Natural killer cell treated with Interleukin-12 subunit alpha and Interleukin-12 subunit beta and Interleukin-15 and Interleukin-18, amount 100 ng/mL, for 72 hours (primary cell): ENCODE measurements at regions not wholly inside any gene's neighbourhood (a gene's known extent, or its start where the extent isn't known, plus 50 kb on each side); places are given as distances from the start of the nearest gene placed in this dataset.

Experiments
- ATAC-seq, 2 donors: fragments of 150-1000 bp; cut with Tn5 transposase in 1 of 2; sonication (Bioruptor Pico), chemical (Tn5 transposase) in 1 of 2; 2 replicates each; pipeline ENCODE4 v1.10.0; 2021
- DNase-seq: peaks from one replicate; pipeline ENCODE4 v3.0.0; 2022; ENCODE audit warnings: low spot score
- H3K27ac Mint-ChIP-seq, 2 donors: 1 replicate in 1 of 2; 2 replicates in 1 of 2; pipeline ENCODE4 v1.8.0; 2022; ENCODE audit warnings: mixed read lengths in 2 of 2, mild to moderate bottlenecking in 1 of 2, moderate library complexity in 1 of 2
- H3K27me3 Mint-ChIP-seq, 2 donors: 1 replicate in 1 of 2; 2 replicates in 1 of 2; pipeline ENCODE4 v1.8.0; 2022; ENCODE audit warnings: mixed read lengths in 2 of 2
- H3K36me3 Mint-ChIP-seq: one replicate; pipeline ENCODE4 v1.8.0; 2022; ENCODE audit warnings: mixed read lengths
- H3K4me1 Mint-ChIP-seq, 2 donors: 1 replicate in 1 of 2; 2 replicates in 1 of 2; pipeline ENCODE4 v1.8.0; 2022; ENCODE audit warnings: low read depth in 2 of 2, mixed read lengths in 2 of 2, mild to moderate bottlenecking in 1 of 2
- H3K4me3 Mint-ChIP-seq: one replicate; pipeline ENCODE4 v1.8.0; 2022; ENCODE audit warnings: mixed read lengths
- H3K9me3 Mint-ChIP-seq: 2 replicates; pipeline ENCODE4 v1.8.0; 2022; ENCODE audit warnings: mixed read lengths

GRCh38 chr2:145160855-145161254 lies 640.9 kb upstream of the ZEB2 start:
- Mint-ChIP-seq H3K4me3 (no peak overlapping the region), H3K27me3 (no peaks in the 10 kb centered on the region), H3K4me1 (peaks cover 0 to 5% of the 10 kb centered on the region in 2 donors), H3K27ac (no peak overlapping the region), H3K9me3 (peaks cover 3% of the 10 kb centered on the region), H3K36me3 (no peaks in the 10 kb centered on the region)
- no peak for ATAC-seq
- no peak for DNase-seq

- DNase-seq (no peak), ATAC-seq (no peak)
- Mint-ChIP-seq H3K9me3 (peaks cover 6% of the 10 kb centered on the region), H3K4me1 (peaks cover 0 to 5% of the 10 kb centered on the region in 2 donors), H3K27ac (no peak overlapping the region), H3K4me3 (no peak overlapping the region), H3K36me3 (no peaks in the 10 kb centered on the region), H3K27me3 (no peaks in the 10 kb centered on the region)
Observed at GRCh38 chr2:145159676-145160075, 639.8 kb upstream of the ZEB2 start.

GRCh38 chr2:145157741-145158591 lies 638.0 kb upstream of the ZEB2 start:
- Mint-ChIP-seq H3K4me3 (no peak overlapping the region), H3K9me3 (peaks cover 6% of the 10 kb centered on the region), H3K27me3 (peaks cover 0 to 11% of the 10 kb centered on the region in 2 donors), H3K27ac (no peak overlapping the region), H3K4me1 (peaks cover 0 to 5% of the 10 kb centered on the region in 2 donors), H3K36me3 (peaks cover 16% of the 10 kb centered on the region)
- DNase-seq: no peak
- no peak for ATAC-seq

GRCh38 chr2:145157036-145157675 lies 637.2 kb upstream of the ZEB2 start:
- Mint-ChIP-seq H3K27ac (no peak overlapping the region), H3K36me3 (peaks cover 17% of the 10 kb centered on the region), H3K4me1 (peaks cover 0 to under 1% of the 10 kb centered on the region in 2 donors), H3K4me3 (no peak overlapping the region), H3K27me3 (peaks cover 0 to 11% of the 10 kb centered on the region in 2 donors), H3K9me3 (peaks cover 3% of the 10 kb centered on the region)
- ATAC-seq (no peak), DNase-seq (no peak)

DNA sequence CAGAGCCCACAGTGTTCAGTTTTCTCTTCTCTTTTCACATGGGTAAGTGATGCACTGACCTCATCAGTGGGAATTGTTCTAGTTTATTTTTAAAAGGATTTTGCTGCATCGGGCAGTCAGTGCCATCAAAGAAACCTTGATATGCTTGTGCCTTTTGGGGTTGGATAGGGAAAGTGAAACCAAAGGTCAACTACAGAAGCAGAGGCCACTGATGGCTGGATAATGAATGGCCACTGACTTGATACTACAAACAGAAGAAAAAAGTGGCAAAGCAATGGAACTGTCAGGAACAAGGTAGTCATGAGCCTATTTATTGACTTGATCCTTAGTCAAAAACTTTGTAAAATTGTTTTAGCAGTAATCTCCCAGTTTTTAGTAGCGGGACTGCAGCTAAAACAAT lies 636.3 kb upstream of the ZEB2 start:
- Mint-ChIP-seq H3K9me3 (peaks cover 7% of the 10 kb centered on the region), H3K36me3 (peaks cover 22% of the 10 kb centered on the region), H3K27me3 (peaks cover 0 to 16% of the 10 kb centered on the region in 2 donors), H3K4me1 (no peaks in the 10 kb centered on the region), H3K4me3 (no peak overlapping the region), H3K27ac (no peak overlapping the region)
- ATAC-seq: no peak
- DNase-seq: no peak

DNA sequence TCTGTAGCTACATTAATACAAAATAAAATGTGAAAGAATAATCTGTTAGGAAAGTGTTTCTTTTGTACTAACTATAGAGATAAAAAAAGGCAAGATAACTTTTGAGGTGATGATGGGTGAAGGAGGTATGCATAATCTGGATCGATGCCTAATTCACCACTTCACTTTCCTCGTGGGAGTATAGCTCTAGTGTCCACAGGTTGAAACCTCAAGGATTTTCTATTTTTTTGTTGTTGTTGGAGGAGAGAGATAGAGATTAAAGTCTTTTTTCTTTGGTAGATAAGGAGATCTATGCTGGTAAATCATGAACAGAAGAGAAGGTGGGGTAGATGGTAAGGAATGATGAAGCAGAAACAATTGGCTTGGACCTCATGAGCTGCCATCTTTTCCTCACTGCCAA lies 635.3 kb upstream of the ZEB2 start:
- no peak for ATAC-seq
- no peak overlapping the region for H3K27ac Mint-ChIP-seq

DNA sequence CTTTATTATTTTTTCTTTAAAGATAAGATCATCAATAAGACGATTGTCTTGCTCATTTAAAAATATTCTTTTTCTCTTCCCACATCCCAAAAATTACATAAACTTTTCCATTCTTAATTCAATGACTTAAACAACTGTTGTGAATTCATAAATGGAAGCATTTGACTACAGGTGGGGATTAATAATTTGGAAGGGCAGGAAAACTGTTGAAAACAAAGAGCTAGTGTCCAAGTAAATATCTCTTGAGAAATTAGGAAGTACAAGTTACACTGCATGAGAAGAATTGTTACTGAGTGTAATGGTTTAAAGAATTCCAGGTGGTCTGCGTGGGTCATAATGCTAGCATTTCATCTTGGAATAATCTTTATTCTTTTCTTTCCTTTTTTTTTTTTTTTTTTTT lies 634.8 kb upstream of the ZEB2 start:
- Mint-ChIP-seq H3K4me3 (no peak overlapping the region), H3K27ac (no peak overlapping the region), H3K4me1 (no peaks in the 10 kb centered on the region), H3K27me3 (peaks cover 0 to 18% of the 10 kb centered on the region in 2 donors), H3K36me3 (peaks cover 23% of the 10 kb centered on the region), H3K9me3 (peaks cover 7% of the 10 kb centered on the region)
- DNase-seq (no peak), ATAC-seq (no peak)

More for the DNA sequence above, 635.3 kb upstream of the ZEB2 start:
- no peaks in the 10 kb centered on the region for H3K4me1 Mint-ChIP-seq
- H3K9me3 Mint-ChIP-seq: peaks cover 7% of the 10 kb centered on the region
- H3K36me3 Mint-ChIP-seq: peaks cover 23% of the 10 kb centered on the region
- no peak overlapping the region for H3K4me3 Mint-ChIP-seq
- peaks cover 0 to 18% of the 10 kb centered on the region in 2 donors for H3K27me3 Mint-ChIP-seq
- no peak for DNase-seq

- Mint-ChIP-seq H3K4me3 (no peak overlapping the region), H3K27ac (no peak overlapping the region), H3K36me3 (peaks cover 6% of the 10 kb centered on the region), H3K4me1 (no peaks in the 10 kb centered on the region), H3K9me3 (peaks cover 4% of the 10 kb centered on the region), H3K27me3 (peaks cover 3 to 7% of the 10 kb centered on the region in 2 donors)
- no peak for DNase-seq
- no peak for ATAC-seq
Observed at GRCh38 chr2:145146691-145147090, 626.8 kb upstream of the ZEB2 start.

- H3K9me3 Mint-ChIP-seq: peaks cover 4% of the 10 kb centered on the region
- no peaks in the 10 kb centered on the region for H3K36me3 Mint-ChIP-seq
- no peak for DNase-seq
- no peak overlapping the region for H3K4me3 Mint-ChIP-seq
- H3K27ac Mint-ChIP-seq: no peak overlapping the region
- H3K4me1 Mint-ChIP-seq: no peaks in the 10 kb centered on the region
- ATAC-seq: no peak
- peaks cover 0 to 3% of the 10 kb centered on the region in 2 donors for H3K27me3 Mint-ChIP-seq
Observed at GRCh38 chr2:145144131-145144728, 624.3 kb upstream of the ZEB2 start.

DNA sequence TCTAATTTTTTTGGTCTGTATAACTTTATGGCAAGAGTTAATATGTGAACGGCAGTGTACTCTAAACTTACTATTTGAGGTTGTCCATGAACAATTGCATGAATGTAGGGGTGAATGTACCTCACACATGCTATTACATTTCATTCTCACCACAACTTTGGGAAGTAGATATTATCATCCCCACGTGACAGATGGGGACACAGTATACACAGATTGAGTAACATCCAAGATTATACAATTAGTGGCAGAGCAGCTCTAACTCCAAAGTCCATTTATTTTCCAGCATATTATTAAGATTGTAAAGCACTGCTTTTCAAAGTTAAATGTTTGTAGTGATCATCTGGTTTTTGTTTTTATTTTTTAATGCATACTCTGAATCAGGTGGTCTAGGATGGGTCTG lies 622.1 kb upstream of the ZEB2 start:
- Mint-ChIP-seq H3K27me3 (peaks cover 0 to 3% of the 10 kb centered on the region in 2 donors), H3K4me1 (no peaks in the 10 kb centered on the region), H3K4me3 (no peak overlapping the region), H3K9me3 (peaks cover 4% of the 10 kb centered on the region), H3K27ac (no peak overlapping the region), H3K36me3 (no peaks in the 10 kb centered on the region)
- no peak for ATAC-seq
- no peak for DNase-seq

- no peak for DNase-seq
- ATAC-seq: no peak
- Mint-ChIP-seq H3K4me1 (no peaks in the 10 kb centered on the region), H3K27ac (no peak overlapping the region), H3K36me3 (no peaks in the 10 kb centered on the region), H3K4me3 (no peak overlapping the region), H3K9me3 (peaks cover 4% of the 10 kb centered on the region), H3K27me3 (peaks cover 0 to 3% of the 10 kb centered on the region in 2 donors)
Observed at GRCh38 chr2:145140658-145141057, 620.7 kb upstream of the ZEB2 start.

GRCh38 chr2:145138626-145139025 lies 618.7 kb upstream of the ZEB2 start:
- Mint-ChIP-seq H3K27me3 (peaks cover 0 to 3% of the 10 kb centered on the region in 2 donors), H3K4me1 (no peaks in the 10 kb centered on the region), H3K4me3 (no peak overlapping the region), H3K27ac (no peak overlapping the region), H3K36me3 (no peaks in the 10 kb centered on the region), H3K9me3 (peaks cover 4% of the 10 kb centered on the region)
- DNase-seq: no peak
- ATAC-seq: no peak

GRCh38 chr2:145137901-145138300 lies 618.0 kb upstream of the ZEB2 start:
- Mint-ChIP-seq H3K4me1 (no peaks in the 10 kb centered on the region), H3K36me3 (no peaks in the 10 kb centered on the region), H3K9me3 (peaks cover 4% of the 10 kb centered on the region), H3K27me3 (no peaks in the 10 kb centered on the region), H3K4me3 (no peak overlapping the region), H3K27ac (no peak overlapping the region)
- ATAC-seq: no peak
- no peak for DNase-seq

- no peak overlapping the region for H3K4me3 Mint-ChIP-seq
- H3K36me3 Mint-ChIP-seq: no peaks in the 10 kb centered on the region
- no peaks in the 10 kb centered on the region for H3K4me1 Mint-ChIP-seq
- DNase-seq (no peak), ATAC-seq (no peak)
- no peak overlapping the region for H3K27ac Mint-ChIP-seq
- H3K9me3 Mint-ChIP-seq: peaks cover 4% of the 10 kb centered on the region
- no peaks in the 10 kb centered on the region for H3K27me3 Mint-ChIP-seq
Observed at GRCh38 chr2:145137211-145137610, 617.3 kb upstream of the ZEB2 start.
